Ramos (cell line): ENCODE measurements at regions not wholly inside any gene's neighbourhood (a gene's known extent, or its start where the extent isn't known, plus 50 kb on each side); places are given as distances from the start of the nearest gene placed in this dataset.

Experiments used
- in situ Hi-C: fragments of 300-500 bp; cut with MboI; formaldehyde crosslinking; loops from one replicate; pipeline ENCODE4 v1.14.3; 2022; ENCODE audit warnings: low sequenced_read_pairs; ENCODE audit not compliant: unreplicated experiment

DNA sequence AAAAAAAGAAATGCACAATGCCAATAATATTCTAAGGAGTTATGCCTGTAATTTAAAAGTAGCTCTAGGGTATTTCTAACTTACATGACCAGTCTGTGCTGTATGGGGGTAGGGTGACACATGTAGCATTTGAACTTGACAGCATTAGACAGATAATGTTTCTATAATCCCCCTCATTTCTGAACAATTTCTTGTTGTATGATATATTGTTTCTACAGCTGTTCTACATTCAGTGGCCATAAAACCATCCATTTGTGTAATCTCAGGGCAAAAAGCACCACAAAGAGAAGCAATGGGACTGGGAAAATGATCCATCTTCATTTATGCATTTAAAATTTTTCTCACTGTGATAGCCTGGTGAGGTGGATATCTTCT, 767.8 kb downstream of the TFAP2A start:
- in situ Hi-C loops, result no loop called here

DNA sequence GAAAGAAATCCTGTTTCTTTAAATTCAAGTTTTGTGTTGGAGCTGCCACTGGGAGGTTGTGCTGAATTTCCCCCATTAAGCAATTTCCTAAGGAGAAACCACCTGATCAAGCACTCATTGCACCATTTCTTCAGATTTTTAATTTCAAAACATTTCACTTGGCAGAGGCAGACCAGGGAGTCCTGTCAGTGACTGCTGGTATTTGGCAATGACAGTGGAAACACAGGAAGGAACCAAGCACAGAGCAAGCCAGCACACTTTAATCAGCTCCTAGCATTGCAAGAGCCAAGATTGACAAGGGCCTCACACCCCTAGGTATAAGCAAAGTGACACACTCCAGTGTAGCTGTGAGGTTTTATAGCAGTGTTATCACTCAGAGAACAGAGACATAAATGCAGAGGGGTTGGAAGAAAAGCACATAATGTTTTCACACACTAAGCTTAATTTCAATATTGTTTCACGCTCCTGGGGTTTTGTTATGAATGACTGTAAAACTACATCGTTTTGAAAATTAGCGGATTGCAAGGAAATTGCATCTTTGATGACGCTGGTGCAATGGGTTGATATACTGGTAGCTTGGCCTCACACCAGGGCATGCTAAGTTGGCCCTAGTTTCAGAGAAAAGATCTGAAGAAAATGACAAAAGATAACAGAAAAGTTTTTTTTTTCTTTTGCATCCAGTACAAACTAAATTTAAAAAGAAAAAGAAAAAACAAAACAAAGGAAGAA, 768.4 kb downstream of the TFAP2A start:
- in situ Hi-C loops, result no loop called here

DNA sequence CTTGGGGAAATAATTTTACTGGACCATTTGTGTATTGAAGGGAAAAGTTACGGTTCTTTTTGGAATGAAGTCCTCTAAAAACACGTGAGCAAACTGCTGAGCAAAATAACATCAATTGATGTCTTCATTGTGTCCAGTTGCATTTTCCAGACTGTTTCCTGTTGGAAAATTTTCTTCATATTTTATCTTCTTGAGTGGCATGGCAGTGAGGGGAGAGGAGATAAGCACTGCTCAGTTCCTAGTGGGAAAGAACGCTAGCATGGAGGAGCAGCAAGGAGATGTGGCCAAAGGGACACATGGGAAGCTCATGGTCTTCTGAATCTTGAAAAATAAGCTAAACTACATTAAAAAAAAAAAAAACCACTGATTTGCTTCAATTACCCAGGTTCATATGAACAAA, 776.0 kb downstream of the TFAP2A start:
- in situ Hi-C loops, result no loop called here

DNA sequence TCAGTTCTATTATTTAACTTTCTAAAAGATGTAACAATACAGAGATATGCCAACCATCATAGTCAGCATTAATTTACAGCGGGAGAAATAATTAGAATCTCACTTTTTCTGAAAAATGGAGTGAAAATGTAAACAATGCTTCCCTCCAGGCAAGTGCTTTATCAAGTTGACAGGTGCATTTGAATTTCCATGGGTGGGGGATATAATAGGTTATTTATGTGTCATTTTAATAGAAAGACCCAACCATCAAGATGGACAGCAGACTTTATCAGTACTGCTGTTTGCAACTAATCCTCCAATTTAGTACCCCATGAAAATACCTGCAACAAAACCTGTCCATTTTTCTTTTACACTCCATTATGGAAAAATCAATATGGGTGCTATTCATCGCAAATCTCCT, 780.1 kb downstream of the TFAP2A start:
- in situ Hi-C loops, result no loop called here

DNA sequence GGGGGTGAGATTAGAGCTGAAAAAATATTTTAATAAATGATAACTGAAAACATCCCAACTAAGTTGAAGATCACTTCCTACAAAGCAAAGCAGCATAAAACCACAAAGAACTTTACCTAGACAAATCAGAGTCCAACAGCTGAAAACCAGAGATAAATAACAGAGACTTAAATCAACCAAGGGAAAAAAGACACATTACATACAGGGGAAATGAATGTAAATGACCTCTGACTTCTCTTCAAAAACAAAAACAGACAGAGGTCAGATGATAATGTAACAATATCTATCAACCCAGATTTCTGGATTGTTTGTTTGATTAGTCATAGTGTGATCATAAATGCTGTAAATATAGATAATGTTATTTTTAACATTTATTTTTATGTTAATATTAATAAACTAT, 782.8 kb downstream of the TFAP2A start:
- in situ Hi-C loops, result no loop called here

DNA sequence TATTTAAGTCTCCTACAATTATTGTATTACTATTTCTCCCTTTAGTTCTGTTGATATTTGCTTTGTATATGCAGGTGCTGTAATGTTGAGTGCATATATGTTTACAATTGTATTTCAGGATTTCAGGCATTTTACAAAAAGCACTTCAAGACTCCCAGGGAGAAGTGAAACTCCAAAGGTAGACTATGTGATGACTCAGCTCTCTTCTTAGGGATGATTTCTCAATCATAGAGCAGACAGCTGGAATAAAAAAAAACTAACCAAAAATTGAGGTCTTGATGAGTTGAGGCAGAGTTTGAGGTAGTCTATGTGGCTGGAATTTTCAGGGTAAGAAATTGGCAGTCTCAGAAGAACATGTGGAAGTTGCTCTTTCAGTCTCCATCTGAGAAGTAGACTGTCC, 786.1 kb downstream of the TFAP2A start:
- in situ Hi-C loops, result no loop called here

DNA sequence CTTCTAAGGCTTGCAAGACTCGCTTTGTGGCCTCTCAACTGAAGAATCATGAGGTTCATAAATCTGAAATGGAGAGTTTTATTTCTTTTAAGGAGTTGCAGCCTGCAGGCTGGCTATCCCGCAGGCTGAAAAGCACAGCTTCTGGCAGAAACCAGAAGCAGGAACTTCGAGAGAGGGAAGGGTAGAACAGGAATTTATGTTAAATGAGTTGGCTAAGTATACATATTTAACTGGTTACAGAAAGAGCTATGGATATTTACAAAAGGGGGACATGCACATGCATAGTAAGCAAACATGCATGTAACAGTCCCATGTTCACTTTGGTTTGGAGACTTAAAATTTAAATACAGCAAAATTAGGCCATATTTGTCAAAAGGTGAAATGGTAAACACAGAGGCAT, 787.0 kb downstream of the TFAP2A start:
- in situ Hi-C loops, result no loop called here

DNA sequence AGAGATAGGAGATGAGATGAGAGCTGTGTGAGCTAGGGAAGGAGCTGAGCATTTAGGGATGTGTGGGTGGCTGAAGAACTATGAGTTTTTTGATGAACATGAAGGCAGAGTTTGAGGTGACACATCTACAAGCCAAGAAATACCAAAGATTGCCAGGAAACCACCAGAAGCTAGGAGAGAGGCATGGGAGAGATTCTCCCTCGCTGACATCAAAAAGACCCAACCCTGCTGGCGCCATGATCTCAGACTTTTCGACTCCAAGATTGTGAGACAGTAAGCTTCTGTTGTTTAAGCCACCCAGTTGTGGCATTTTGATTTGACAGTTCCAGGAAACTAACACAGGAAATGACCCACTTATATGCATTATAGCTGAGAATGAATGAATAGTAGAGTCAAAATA, 790.9 kb downstream of the TFAP2A start:
- in situ Hi-C loops, result no loop called here

DNA sequence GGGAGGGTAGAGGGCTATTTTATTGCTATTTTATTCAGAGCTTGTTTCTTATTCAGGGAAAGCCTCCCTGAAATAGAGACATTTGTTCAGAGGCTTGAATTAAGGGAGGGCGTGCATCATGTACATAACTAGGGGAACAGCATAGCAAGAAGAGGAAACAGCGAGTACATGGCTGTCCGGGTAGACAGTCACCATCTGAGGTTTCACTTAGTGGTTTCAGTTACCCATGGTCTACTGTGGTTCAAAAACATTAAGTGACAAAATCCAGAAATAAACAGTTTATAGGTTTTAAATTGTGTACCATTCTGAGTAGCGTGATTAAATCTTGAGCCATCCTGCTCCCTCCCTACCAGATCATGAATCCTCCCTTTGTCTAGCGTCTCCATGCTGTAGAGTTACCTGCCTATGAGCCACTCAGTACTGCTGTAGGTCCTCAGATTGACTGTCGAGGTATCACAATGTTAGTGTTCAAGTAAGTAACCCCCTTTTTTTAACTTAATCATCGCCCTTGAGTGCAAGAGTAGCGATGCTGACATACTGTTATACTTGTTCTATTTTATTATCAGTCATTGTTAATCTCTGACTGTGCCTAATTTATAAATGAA, 791.5 kb downstream of the TFAP2A start:
- in situ Hi-C loops, result no loop called here

DNA sequence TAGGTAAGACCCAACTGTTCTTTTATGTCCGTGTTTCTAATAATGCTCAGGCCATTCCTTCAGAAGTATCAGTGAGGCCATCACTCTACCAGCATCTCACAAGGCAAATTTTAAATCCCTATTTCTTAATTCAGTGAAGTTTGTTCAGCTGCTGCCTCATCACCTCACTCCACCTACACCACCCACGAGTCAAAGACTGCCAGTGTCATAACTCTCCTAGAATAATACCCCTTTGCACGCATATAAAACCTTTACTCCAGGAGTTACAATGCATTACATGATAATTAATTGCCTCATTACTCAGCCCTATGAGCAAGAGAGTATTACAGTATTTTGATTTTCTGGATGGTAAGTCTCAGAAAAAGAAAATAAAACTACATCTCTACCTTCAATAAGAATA, 793.6 kb downstream of the TFAP2A start:
- in situ Hi-C loops, result no loop called here

DNA sequence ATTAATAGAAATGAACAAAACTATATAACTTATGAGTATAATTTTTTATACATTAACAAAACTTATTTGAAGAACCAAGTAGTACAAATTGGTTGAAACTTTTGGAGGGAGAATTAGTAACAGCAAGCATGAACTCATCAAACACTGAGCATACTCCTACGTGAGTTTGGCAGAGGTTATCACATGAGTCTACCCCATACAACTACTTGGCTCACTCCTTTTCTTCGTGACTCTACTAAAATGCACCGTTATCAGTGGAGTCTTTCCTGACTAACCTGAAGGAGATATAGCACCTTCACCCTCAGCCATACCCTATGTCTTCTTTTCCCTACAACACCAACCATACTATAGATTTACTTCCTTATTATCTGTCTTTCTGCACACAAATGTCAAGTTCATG, 794.2 kb downstream of the TFAP2A start:
- in situ Hi-C loops, result no loop called here

DNA sequence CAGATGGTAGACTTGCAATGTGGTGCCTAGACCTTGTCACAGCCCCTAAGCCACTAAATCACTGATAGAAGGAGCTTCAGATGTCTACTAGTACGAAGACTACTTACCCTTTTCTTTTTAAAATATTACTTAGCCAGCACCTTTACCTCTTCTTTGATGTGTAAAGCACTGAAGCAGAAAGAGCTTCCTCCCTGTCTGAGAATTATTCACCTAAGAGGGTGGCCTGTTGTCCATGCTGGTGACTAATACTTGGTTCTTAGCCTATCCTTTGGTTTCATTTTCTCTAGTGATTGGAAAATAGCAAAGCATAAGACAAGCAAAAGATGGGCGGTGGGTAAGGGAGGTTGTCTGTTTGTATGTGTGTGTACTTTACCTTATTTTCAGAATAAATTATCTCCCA, 794.6 kb downstream of the TFAP2A start:
- in situ Hi-C loops, result no loop called here

DNA sequence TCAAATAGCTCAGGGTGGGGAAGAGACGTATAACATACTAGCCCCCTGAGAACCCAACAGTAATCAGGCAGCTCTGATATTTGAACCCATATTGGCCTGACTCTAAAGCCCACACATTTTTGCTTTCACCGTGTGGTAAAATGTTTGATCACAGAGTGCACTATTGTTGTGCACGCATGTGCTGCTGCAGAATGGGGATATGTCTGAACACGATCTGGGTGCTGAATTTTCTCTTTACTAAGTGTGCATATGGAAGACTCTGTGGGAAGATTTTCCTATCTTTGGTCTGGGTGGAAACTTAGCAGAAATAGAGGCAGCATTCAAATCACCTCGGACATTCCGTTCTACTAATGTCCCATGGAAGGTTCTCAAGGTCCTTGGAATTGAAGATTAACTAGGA, 800.1 kb downstream of the TFAP2A start:
- in situ Hi-C loops, result no loop called here

DNA sequence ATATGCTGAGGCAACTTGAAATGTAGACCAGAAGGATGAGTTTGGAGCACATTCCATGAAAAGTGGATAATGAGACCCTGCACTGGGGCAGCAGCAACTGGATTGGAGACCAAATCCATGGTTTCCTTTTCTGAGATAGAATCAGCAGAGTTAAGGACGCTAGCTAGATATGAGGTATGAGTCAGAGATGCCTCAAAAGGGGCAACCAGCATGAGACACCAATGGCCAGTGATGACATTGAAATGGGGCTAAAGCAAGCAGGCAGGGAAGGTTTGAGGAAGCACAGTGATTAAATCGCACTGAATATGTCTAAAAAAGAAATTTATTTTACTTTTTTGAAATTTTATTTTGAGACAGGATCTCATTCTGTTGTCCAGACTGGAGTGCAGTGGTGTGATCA, 802.4 kb downstream of the TFAP2A start:
- in situ Hi-C loops, result no loop called here

DNA sequence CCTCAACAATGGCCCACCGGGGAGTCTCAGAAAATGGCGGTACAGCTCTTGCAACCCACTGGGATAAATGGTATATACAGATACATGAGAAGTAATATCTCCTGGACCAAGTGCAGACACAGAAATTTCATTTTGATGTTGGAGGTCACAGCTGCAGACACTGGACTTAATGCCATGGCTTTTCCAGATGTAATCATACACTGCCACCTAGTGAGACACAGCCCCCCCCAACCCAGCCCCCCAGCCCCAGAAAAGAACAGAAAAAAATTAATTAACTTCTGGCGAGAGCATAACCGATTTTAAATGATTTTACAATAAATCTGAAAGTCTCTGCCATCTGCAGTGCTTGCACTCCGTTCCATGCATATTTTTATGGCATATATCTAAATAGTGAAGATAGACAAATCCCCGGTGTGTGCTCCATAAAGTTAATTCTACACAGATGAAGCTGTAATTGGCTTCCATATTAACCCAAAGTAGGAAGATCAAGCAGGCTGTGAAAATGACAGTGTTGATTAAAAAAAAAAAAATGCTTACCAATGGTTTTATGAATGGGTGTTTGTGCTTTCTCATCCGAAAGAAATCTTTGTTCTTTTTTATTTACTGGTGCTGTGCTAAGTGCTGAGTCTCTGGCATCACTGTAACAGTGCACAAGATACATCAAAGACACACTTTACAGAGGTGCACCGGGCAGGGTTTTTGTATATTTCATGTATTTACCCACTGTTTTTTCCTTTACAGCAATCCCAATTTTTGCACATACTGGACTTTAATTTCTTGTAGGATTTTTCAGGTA, 804.1 kb downstream of the TFAP2A start:
- in situ Hi-C loops, result no loop called here

DNA sequence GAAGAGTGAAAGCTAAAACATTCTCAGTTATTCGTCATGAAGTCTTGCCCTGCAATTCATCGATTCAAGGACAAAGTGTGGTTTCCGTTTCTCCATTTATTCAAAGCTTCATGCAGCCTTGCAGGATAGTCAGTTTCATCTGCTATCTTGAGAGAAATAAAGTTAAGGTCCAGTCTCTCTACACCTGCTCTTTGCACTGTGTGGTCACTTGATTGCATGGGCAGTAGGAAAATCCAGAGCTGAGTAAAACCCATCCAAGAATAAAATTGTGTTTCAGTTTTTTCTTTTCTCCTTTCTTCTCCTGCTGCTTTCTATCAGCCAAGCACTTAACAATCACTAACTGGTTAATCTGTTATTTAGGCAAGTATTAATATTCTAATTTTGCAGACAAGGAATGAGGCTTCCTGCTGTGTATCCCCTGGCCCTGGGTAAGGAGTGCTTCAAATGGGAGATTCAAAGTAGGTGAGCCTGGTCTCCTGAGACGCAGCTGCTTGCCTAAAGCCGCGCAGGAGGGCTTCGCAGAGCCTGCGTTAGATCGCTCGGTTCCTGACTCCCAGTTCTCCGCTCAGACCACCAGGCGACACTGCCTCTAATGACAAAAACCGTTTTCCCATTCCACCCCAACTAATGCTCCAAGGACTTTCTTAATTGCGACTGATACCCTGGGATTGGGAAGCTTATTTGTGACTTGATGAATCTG, 808.3 kb downstream of the TFAP2A start:
- in situ Hi-C loops, result no loop called here

DNA sequence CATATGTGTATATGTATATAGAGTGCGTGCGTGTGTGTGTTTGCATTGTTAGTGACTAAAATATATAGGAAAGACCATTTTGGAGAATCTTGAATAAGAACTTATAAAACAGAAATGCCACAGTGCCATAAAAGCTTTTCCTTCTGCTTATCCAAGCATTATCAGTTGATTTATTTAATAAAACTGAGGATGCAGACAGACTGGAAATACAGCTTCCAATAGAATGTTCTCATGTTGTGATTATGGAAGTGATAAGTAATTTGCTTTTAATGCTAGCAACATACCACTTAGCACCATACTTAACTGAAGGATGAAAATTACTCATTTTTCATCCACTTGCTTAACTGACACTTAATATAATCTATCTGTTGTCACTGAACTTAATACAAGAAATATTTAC, 820.1 kb downstream of the TFAP2A start:
- in situ Hi-C loops, result no loop called here

DNA sequence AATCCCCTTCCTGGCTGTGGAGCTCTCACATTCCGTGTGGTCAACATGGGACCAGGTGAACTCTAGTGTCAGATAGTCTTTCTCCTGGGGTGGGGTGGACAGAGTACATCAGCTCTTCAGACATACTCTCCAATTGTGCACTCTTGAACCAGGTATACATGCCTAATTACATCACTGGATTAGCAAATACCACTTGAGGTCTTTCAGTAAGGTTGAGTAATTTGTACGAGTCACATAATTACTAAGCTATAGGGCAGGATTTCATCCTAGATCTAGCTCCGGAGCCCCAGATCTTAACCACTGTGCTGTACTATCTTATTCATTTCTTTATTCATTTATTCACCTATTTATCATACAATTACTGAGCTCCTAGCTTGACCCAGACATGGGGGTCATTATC, 821.3 kb downstream of the TFAP2A start:
- in situ Hi-C loops, result no loop called here

DNA sequence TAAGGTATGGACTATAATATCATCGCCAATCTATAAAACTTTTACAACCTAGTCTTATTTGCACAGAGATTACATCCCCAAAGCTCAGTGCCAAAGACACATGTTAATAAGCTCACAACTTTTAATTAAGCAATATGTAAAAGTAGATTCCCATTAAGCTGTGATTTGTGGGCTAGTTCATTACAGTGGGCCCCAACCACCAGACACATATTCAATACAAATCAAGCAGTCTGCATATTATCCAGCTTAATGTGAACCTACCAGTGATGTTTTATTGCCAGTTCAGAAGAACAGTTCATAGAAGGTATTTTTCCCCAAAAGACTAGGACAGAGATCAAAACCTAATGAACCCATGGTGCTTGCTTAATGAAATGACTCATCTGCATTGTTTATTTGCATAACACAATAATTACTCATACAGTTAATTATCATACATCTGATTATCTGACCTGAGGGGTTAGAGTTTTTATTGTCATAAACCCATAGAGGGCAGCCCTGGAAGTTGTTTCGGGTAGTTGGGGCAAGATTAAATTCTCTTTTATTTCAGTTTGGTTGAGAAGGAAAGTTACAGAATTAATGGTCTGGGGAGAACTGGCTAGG, 831.0 kb downstream of the TFAP2A start:
- in situ Hi-C loops, result no loop called here

DNA sequence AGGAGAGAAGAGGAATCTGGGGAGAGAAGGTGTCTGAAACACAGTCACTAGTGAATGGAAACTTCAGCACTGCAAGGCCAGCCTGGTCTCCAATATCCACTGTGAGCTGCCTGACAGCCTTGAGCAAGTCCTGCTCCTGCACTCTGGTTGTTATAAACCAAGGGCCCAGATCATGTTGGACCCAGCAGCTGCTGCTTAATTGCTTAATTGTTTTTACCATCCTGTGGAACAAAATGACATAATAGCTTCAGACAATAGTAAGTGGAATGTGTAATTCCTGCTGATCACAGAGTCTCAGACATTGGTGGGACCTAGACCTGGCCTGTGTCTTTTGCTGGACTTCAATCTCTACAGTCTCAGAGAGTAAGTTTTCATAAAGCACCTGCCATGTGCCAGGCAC, 833.7 kb downstream of the TFAP2A start:
- in situ Hi-C loops, result no loop called here

DNA sequence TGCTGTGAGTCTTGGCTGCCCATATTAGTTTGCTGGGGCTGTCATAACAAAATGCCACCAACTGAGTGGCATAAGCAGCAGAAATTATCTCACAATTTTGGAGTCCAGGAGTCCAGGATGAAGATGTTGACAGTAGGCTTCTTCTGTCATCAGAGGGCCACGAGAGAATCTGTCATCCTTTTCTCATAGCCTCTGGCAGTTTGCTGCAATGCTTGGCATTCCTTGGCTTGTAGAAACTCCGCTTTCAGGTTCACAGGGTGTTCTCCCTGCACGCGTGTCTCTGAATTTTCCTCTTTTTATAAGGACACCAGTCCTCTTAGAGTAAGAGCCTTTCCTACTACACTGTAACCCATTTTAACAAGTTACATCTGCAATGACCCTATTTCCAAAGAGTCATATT, 838.4 kb downstream of the TFAP2A start:
- in situ Hi-C loops, result no loop called here
